ENCODE measurements at regions not wholly inside any gene's neighbourhood (a gene's known extent, or its start where the extent isn't known, plus 50 kb on each side); places are given as distances from the start of the nearest gene placed in this dataset.
"Not testable (repeated sequence)": the region's sequence is repeated elsewhere in the genome, so short reads cannot be mapped to it uniquely, and the experiment has no call there.

DNA sequence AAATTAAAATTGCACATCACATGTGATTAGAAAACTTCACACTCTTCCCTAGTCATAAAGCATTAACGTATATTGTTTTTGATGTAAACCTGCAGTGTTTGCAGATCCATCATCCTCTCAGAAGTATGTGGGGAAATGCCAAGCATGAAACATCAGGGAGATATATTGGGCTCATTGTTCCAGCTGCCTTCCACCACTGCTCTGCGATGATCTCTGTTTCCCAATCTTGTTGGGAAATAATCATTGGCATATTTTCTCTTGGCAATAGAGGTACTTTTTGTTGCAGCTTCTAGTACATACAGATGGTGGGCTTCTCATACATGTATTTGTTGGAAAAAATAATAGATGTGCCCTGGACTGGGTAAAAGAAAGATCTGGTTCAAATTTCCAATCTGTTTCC lies 466.3 kb upstream of the HS3ST1 start:
- DNase-seq: no peak

DNA sequence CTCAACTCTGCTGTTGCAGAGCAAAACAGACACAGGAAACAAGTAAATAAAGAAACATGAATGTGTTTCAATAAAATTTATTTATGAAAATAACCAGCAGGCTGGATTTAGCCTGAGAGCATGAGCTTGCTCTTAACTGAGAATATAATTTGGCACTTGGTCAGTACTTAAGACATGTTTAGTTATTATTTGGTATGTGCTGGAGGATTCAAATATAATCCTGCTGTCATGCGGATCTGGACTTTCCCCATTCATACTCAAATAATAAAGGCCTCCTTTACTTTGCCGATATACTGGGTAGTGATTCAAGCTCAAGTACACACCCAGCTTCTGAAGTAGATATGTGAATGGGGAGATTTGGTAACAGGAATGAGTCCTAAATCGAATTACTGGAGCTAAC lies 465.5 kb upstream of the HS3ST1 start:
- no peak for DNase-seq

DNA sequence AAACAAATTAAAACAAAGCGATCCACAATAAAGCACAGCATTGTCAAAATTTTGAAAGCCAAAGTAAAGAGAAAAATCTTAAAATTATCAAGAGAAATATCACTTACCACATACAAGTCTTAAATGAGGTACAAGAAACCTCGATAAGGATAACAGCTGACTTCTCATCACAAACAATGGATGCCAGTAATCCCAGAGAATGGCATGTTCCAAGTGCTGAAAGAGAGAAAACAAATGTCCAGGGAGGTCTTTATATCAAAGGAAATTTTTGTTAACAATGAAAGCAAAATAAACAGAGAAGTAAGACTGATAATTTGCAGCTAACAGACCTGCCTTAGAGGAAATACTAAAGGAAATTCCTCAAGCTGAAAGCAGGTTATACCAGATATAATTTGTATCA lies 460.4 kb upstream of the HS3ST1 start:
- DNase-seq: no peak

DNA sequence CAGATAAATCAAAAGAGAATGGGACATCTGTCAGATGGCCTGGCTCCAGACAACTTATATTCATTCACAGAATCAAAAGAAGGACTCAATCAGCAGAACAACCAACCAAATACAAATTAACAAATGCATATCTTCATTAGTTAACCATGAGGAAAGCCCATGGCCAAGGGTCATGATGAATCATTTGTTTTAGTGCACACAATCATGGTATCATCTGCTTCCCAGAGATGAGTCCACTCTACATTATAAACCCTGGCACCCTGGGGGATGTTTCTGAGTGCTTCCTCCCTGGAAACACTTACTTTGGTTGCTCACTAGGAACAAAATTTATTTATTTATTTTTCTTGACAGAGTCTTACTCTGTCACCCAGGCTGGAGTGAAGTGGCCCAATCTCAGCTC lies 453.3 kb upstream of the HS3ST1 start:
- no peak for DNase-seq

DNA sequence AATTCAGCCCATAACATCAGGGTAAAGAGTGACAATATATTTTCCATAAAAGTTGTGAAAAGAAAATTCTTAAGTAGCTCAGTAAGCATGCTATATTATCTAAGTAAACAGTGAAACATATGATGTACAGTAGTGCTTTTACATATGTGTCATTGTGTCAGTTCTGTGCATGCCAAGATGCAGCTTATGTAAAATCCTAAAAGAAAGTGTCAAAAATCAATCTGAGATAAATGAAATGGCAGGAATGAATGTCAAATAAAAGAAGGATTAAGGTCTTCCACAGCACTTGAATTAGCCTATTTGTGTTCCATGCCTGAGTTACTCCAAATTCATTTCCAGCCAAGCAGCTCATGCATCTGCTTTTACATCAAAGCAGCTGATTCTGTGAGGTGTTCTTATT lies 452.7 kb upstream of the HS3ST1 start:
- no peak for DNase-seq

DNA sequence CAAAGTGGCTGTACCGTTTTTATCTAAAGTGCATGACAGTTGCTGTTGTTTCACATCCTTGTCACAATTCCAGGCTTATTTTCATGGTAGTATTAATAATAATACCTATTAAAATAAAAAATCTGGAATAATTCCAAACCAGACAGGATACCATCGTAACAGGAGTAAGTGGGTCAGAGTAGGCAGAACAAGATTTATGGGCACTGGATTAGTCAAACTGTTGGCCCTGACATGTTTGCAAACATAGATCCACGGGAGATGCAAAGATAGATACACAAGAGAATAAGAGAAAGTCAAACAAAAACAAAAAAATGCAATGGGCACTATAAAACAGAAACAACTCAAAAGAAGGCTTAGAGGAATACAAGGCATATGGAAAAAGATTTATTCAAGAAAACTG lies 449.5 kb upstream of the HS3ST1 start:
- DNase-seq: no peak

DNA sequence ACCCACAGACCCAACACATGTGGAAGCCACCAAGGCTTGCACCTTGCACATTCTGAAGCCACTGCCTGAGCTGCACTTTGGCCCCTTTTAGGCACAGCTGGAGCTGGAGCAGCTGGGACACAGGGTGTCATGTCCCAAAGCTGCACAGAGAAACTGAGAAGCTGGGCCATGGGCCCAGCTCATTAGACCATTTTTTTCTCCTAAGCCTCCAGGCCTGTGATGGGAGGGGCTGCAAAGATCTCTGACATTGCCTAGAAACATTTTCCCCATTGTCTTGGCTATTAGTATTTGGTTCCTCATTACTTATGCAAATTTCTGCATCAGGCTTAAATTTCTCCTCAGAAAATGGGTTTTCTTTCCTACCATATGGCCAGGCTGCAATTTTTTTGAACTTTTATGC lies 447.4 kb upstream of the HS3ST1 start:
- DNase-seq: no peak

DNA sequence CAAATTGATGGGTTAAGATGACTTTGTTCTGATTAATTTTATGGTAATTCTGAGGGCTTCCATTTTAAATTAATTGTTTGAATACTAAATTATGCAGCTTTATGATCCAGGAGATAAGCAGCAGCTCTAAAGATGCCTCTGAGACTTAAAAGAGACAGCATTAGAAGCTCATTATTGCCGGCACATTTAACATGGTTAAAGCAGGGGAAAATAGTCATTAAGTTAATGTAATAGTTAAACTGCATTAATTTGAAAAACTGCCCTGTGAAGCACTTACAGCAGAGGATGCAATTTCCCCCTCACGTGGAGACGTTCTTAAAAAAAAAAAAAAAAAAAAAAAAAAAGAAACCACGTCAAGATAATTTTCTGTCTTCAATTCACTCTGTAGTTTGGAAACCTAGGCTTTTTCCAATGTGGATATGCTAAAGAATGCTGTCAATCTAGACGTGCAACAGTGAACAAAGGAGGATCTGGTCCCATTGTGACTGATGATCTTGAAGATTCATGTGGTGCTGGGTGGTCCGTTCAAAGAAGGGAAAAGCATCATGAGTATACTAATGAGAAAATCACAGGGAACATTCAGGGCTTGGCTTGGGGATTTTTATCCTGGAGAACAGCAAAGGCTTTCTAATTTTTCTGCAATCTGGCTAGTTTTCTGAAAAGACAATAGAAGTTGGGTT lies 440.6 kb upstream of the HS3ST1 start:
- DNase-seq: no peak

DNA sequence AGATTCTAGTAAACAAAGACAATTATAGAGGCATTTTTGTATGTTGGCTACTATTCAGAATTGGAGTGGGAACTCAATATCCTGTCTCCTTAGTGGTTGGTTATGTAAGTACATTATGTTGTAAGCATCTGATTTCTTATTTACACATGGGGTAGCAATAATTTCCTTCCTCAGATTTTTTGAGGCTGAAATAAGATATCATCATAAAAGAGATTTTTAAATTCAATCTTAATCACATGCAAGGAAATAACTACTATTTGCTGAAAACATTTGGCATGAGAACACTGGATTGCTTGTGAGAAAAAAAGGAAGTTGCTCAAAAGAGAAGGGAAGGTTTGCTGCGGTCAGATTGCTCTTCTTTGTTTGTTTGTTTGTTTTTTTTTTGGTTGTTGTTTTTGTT lies 437.7 kb upstream of the HS3ST1 start:
- no peak for DNase-seq

DNA sequence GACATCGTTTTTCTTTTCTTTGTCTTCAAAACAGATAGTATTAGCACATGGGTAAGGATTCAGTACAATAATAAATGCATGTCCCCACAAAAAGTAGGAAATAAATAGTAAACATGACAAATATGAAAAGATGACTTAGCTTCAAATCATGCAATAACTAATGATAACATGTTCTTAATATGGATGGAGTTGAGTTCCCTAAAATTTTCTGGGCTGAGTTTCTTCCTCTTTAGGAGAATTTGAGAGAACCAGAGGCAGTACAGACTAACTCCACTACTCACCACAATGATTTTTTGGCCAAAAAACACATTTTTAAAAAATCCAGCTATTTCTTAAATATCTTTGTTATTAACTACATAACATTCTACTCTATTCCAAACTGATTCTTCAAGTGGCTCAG lies 432.3 kb upstream of the HS3ST1 start:
- DNase-seq: no peak

DNA sequence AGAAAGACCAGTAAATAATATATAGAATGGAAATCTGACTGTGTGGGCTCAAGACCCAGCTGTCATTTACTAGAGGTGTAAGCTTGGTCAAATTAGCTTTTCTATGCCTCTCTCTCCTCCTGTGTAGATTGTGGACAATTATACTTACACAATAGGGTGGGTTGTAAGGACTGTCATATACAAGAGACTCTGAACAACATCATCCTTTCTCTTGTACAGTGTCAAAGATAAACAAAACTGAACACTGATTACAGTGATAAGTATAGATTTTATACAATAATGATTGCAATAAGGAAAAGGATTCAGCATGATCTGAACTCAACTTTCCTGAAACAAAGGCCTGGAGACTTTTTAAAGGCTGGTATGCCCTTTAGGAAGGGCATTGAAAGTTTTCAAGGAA lies 429.2 kb upstream of the HS3ST1 start:
- DNase-seq: no peak

DNA sequence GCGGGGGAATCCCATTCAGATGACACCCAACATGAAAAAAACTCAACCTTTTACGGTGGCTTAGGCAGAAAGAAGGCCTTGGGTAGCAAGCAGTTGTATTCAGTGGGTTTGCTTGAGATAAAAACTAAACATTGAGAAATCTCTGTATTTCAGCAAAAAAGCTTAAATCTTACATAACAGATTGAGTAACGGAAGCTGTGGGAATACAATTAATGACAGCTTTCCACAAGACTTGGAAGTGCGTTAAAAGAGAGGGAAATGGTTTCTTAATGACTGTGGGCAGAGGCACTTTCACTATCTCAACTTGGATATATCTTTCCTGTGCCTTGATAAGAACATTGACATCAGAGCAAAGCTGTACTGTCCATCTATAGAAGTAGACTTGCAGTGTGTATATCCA lies 418.5 kb upstream of the HS3ST1 start:
- DNase-seq: no peak

DNA sequence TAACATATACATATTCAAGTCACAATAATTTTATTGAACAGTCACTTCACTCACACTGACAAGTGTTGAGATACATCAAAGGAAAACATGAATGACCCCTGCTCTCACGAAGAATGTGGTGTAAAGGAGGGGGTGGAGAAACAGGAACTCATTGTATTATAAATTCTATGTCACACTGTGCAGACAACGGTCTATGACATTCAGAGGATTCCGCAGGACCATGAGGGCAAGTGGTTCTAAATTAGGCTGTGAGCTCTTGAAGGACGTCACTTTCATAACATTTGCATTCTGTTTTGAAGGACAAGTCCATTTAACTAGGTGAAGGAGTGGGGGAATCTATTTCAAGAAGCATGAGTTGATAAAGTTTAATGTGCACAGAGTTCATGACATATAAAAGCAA lies 415.2 kb upstream of the HS3ST1 start:
- no peak for DNase-seq

DNA sequence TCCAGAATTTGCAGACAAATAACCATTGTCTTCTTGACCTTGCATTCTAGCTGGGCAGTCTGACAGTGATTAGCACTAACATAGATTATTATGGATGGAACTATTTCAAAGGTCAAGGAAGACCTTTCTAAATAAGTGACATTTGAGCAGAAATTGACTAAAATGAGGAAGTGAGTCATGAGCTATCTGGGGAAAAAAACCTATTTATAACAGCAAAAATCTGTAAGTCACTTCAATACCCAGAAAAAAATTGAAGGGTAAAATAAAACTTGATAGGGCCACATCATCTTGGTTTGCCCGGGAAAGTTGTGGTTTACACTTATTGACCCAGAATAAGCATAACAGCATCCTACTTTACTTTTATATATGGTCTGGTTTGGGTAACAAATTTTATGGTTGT lies 414.6 kb upstream of the HS3ST1 start:
- DNase-seq: no peak

DNA sequence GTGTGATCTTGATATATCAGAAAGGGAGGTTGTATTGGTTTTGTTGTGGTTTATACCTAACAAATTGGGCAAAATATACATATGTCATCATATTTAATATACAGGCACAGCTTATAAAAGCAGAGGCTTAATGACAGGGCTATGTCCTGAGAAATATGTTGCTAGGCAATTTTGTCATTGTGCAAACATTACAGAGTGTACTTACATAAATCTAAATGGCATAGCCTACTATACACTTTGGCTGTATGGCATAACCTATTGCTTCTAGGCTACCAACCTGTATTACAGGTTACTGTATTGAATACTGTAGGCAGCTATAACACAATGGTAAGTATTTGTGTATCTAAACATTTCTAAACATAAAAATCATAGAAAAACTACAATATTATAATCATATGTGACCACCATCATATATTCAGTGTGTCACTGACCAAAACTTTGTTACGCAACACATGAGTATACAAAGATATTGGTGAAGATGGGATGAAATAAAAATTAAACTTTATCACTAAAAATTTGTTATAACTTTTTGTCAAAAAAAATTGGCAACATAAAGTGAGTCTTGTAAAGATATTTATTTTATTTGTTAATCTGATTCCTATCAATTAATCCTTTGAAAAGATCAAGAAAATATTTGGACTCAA lies 414.0 kb upstream of the HS3ST1 start:
- no peak for DNase-seq

DNA sequence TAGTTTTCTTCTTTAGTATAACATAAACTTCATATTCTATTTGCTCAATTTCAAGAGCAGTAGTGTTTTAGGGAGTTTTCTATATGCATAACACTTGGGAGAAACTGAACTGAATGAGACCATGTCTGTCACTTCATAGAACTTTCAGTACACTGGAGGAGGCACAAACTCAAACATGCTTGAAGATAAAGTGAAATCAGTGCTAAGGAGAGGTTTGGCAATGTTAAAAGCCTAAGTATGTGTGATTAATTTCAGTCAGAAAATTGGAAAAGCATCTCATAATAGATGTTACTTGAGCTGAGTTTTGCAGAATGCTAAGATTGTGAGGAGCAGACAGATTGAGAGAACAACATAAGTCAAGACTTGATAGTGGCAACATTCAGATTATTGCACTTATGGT lies 411.2 kb upstream of the HS3ST1 start:
- DNase-seq: no peak

DNA sequence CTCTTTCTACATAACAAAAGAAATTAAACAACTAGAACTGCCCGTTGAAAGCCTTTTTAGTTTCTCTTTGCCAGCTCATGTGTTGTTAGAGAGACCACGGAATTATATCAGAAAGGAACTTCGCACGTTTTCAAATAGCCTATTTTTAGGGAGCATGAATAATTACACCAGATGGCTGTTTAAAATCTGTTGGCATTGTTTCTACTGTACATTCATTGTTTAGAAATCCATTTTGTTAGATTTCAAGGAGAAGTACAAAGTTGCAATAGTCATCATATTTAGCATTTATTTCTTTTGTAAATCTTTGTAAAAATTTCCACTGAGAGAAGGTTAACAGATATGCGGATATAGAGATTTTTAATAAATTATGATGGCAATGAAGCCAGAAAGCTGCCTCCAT lies 403.0 kb upstream of the HS3ST1 start:
- no peak for DNase-seq

DNA sequence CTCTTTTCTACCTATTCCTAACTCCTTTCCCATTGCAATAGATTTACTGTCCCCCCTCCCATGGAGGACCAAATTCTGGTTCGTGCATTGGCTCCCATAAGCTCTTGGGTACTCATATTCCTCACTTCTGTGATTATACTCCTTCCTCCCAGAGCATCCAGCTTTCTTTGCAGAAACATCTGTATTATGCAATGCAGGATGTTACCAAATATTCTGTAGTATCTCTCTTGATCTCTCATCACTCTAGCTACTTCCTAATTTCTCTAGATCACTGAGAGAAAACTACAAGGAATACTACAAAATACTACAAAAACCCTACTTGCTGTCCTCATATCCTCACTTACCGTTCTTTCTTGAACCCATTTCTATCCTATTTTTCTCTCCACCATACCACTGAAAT lies 395.9 kb upstream of the HS3ST1 start:
- no peak for DNase-seq

DNA sequence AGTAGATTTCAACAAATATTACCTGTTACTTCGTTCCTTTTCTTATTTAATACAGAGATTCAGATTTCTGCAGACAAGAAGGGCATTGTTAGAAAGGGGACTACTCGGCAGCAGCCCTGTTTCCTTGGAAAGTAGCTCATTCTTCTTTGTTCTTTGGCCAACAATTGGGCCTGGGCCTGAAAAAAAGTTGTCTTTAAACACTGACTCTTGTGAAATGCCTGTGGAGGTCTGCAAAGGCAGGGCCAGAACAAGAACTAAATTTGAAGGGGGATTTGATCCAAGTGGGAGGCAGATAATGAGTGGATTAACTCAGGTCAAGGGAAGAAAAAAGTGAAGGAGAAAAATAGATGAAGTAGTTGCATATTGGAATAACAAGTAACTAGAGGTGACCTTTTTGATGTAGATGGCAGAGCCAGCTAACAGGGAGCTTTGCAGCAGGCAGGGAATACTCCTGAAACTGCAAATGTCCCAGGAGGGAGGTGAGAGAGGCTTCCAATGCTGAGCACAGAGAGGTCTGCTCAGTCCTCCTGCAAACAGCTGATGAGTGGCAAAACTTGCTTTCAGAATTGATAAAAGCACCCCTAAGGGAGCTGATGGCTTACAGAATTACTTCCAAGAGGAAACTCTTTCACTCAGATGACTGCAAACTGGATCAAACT lies 393.2 kb upstream of the HS3ST1 start:
- no peak for DNase-seq

DNA sequence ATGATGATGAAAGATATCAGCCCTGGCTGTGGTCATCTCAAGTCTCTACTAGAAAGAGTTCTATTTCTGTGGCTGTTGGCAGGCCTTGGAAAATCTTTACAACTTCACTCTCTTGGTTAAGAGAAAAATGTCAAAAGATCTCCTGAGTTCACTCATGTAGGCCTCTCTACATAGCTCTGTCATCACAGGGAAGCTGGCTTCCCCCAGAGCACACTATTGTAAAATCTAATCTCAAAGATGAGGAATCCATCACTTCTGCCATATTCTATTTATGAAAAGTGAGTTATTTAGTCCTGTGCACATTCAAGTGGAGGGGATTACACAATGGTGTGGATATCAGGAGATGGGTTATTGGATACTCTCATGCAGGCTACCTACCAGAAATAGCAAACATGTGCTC lies 388.4 kb upstream of the HS3ST1 start:
- no peak for DNase-seq

DNA sequence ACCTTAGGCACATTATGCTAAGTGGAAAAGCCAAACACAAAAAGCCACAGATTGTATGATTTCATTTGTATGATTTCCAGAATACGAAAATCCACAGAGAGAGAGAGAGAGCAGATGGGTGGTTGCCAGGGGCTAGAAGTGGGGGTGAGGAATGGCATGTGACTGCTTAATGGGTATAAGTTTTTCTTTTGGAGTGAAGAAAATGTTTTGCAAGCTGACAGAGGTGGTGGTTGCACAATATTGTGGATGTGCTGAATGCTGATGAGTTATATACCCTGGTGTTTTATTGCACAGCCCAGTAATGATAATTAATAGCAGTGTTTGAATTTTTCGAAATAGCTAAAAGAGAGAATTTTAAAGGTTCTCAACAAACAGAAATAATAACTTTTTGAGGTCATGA lies 386.1 kb upstream of the HS3ST1 start:
- DNase-seq: no peak

DNA sequence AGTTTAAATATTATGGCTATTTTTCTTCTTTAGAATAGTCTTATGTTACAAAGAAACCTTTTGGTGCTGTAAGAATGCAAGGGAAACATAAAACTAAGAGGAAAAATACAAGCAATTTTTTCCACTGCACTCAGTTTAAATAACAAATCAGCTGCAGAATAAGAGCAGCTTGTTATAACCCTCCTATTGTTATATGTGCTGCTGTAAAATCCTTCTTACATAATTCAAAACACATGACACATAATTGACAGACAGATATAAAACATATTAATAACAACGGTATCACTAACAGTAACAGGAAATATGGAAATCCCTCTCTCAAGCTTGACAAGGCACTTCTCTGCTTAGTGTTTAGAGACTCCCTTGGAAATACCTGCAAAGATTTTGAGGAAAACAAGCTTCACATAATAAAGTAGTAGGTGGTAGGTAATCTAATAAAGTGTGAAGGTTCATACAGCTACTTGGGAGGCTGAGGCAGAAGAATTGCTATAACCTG lies 385.3 kb upstream of the HS3ST1 start:
- no peak for DNase-seq

DNA sequence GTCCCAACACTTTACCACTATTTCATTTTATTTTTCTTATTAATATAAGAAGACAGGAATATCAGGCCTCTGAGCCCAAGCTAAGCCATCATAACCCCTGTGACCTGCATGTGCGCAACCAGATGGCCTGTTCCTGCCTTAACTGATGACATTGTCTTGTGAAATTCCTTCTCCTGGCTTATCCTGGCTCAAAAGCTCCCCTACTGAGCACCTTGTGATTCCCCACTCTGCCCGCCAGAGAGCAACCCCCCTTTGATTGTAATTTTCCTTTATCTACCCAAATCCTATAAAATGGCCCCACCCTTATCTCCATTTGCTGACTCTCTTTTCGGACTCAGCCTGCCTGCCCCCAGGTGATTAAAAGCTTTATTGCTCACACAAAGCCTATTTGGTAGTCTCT lies 382.8 kb upstream of the HS3ST1 start:
- DNase-seq: not testable (repeated sequence)

DNA sequence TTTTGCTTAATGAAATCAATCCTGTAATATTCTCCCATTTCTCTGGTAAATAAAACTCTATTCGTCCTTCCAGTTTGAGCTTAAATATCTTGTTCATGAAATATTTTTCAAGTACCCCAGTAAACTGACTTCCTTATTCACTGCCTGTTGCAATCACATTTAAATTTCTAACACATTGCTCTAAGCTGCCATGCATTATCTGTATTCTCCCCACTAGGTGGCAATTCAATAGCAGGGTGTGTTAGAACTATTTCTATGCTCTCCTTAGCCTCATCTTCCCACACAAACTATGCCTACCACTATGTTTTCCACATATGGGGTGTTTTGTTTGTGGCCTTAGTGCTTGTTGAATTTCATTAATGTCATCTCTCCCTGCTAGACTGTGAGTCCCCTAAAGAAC lies 377.1 kb upstream of the HS3ST1 start:
- no peak for DNase-seq

Data from 8988T (cell line).